A673 (cell line): ENCODE measurements at regions not wholly inside any gene's neighbourhood (a gene's known extent, or its start where the extent isn't known, plus 50 kb on each side); places are given as distances from the start of the nearest gene placed in this dataset.

Experiments used
- CTCF ChIP-seq: fragments of 300-800, 200-600 bp; sonication (generic); conservative IDR thresholded peaks from 2 replicates; pipeline ENCODE4 v1.5.1; 2017; ENCODE audit warnings: low read depth, mild to moderate bottlenecking, antibody characterized with exemption, low read length, moderate library complexity, mixed read lengths
- EZH2 ChIP-seq: fragments of 200-600 bp; sonication (generic); IDR thresholded peaks from 2 replicates; pipeline ENCODE4 v1.6.1; 2017; ENCODE audit warnings: borderline replicate concordance, low read depth, mild to moderate bottlenecking, mixed read lengths, antibody characterized with exemption, low read length; ENCODE audit not compliant: poor library complexity, severe bottlenecking

- TF ChIP-seq CTCF (no peak), EZH2 (no peak)
Measured at GRCh38 chr2:13006426-13006825, 289.7 kb downstream of the TRIB2 start.
